Panc1 (cell line): ENCODE measurements at regions not wholly inside any gene's neighbourhood (a gene's known extent, or its start where the extent isn't known, plus 50 kb on each side); places are given as distances from the start of the nearest gene placed in this dataset.

Source experiments
- POLR2AphosphoS5 ChIP-seq: IDR thresholded peaks from 2 replicates; pipeline ENCODE4 v1.6.1; 2012; ENCODE audit warnings: mild to moderate bottlenecking, low read depth, low read length, moderate library complexity
- TCF7L2 ChIP-seq: IDR thresholded peaks from 2 replicates; pipeline ENCODE4 v1.6.1; 2011; ENCODE audit warnings: mild to moderate bottlenecking, low read depth, low read length, inconsistent platforms
- TF ChIP-seq, protein P1 (sequence below): fragments of 450-650 bp; IDR thresholded peaks from 2 replicates; pipeline ENCODE4 v1.5.1; 2017; ENCODE audit warnings: mild to moderate bottlenecking
- TF ChIP-seq, protein P2 (sequence below), 2 experiments: IDR thresholded peaks; 2 replicates each; pipeline ENCODE4 v1.6.1; 2011 to 2012; ENCODE audit warnings: low read depth in 2 of 2, control low read depth in 1 of 2, low read length in 1 of 2, mild to moderate bottlenecking in 1 of 2, moderate library complexity in 1 of 2; ENCODE audit not compliant: insufficient read depth in 1 of 2

DNA sequence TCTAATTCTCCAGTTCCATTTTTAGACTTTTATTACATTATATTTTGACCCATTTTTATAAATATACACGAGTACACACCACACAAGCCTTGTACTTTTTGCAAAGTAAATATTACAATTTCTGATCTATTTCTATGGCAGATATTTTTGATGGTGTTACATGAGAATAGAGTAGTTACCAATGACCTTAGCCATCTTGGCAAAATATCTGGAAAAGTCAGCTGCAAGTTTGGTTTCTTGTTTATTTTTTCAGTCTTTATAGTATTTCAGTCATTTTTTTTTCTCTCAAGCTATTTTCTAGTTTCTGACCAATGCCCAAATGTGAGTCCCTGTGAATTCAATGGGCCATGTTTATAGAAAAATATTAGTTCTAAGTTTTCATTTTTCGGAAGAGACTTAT lies 64.0 kb upstream of the TMC1 start:
- TF ChIP-seq, protein P1, sequence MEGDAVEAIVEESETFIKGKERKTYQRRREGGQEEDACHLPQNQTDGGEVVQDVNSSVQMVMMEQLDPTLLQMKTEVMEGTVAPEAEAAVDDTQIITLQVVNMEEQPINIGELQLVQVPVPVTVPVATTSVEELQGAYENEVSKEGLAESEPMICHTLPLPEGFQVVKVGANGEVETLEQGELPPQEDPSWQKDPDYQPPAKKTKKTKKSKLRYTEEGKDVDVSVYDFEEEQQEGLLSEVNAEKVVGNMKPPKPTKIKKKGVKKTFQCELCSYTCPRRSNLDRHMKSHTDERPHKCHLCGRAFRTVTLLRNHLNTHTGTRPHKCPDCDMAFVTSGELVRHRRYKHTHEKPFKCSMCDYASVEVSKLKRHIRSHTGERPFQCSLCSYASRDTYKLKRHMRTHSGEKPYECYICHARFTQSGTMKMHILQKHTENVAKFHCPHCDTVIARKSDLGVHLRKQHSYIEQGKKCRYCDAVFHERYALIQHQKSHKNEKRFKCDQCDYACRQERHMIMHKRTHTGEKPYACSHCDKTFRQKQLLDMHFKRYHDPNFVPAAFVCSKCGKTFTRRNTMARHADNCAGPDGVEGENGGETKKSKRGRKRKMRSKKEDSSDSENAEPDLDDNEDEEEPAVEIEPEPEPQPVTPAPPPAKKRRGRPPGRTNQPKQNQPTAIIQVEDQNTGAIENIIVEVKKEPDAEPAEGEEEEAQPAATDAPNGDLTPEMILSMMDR, result no peak
- TF ChIP-seq POLR2AphosphoS5 (no peak), TCF7L2 (no peak)
- TF ChIP-seq, protein P2, sequence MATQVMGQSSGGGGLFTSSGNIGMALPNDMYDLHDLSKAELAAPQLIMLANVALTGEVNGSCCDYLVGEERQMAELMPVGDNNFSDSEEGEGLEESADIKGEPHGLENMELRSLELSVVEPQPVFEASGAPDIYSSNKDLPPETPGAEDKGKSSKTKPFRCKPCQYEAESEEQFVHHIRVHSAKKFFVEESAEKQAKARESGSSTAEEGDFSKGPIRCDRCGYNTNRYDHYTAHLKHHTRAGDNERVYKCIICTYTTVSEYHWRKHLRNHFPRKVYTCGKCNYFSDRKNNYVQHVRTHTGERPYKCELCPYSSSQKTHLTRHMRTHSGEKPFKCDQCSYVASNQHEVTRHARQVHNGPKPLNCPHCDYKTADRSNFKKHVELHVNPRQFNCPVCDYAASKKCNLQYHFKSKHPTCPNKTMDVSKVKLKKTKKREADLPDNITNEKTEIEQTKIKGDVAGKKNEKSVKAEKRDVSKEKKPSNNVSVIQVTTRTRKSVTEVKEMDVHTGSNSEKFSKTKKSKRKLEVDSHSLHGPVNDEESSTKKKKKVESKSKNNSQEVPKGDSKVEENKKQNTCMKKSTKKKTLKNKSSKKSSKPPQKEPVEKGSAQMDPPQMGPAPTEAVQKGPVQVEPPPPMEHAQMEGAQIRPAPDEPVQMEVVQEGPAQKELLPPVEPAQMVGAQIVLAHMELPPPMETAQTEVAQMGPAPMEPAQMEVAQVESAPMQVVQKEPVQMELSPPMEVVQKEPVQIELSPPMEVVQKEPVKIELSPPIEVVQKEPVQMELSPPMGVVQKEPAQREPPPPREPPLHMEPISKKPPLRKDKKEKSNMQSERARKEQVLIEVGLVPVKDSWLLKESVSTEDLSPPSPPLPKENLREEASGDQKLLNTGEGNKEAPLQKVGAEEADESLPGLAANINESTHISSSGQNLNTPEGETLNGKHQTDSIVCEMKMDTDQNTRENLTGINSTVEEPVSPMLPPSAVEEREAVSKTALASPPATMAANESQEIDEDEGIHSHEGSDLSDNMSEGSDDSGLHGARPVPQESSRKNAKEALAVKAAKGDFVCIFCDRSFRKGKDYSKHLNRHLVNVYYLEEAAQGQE (IDR thresholded peaks at IDR 0.05; ENCODE audit: insufficient read depth in 1 of 2, low read depth in 2 of 2, low read length in 1 of 2), result no peak
